NCI-H2029 treated with DMSO at 0.1 percent for 48 hours (cell line): ENCODE measurements at regions not wholly inside any gene's neighbourhood (a gene's known extent, or its start where the extent isn't known, plus 50 kb on each side); places are given as distances from the start of the nearest gene placed in this dataset.
"Not testable (repeated sequence)": the region's sequence is repeated elsewhere in the genome, so short reads cannot be mapped to it uniquely, and the experiment has no call there.

Source experiments
- DNase-seq: peaks from one replicate; lab custom pipeline; 2025; lab: John Stamatoyannopoulos, UW

DNA sequence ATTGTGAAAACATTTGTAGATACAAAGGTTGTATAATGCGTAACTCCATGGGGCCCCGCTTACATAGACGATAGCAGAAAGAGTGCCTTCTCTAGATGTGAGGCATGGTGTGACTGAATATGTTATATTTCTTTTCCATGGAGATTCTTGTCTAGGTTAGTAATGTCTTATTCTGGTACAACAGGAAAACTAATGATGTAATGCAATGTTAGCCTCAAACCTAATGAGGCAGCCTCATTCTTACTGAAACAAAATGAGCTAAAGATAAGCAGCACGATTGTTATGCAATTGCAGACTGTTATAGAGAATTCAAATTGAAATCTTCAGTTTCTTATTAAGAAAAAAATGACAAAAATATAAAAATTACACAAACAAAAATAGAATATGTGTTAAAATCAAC is 171.1 kb upstream of the ANKRD50 start:
- no peak for DNase-seq

DNA sequence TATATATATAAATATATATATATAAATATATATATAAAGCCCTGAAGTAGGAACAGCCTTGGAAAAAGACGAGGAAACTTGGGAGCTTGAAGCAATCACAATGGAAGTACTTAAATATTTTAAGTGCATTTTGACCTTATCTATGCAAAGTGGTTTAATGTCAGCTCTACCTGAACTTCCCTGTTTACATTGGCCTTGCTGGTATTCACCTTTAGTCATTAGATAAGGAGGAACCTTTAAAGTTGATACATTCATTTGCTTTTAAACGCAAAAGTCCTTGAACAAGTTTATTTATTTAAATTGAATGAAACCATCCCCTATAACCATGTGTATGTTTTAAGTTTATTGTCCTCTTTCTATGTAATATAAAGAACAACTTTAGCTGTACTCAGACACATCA is 166.7 kb upstream of the ANKRD50 start:
- no peak for DNase-seq

DNA sequence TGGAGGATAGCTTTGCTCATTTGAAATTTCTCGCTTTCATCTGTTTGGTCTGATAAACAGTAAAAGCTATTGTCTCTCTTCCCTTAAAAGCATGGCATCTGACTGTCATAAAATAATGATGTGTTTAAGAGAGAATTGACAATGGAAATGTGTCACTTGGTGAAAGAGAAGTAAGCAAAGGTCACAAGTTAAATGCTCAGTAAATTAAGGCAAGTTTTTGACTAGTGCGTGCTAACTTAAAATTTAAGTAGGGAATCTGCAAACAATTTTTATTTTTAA is 161.6 kb upstream of the ANKRD50 start:
- DNase-seq: no peak

DNA sequence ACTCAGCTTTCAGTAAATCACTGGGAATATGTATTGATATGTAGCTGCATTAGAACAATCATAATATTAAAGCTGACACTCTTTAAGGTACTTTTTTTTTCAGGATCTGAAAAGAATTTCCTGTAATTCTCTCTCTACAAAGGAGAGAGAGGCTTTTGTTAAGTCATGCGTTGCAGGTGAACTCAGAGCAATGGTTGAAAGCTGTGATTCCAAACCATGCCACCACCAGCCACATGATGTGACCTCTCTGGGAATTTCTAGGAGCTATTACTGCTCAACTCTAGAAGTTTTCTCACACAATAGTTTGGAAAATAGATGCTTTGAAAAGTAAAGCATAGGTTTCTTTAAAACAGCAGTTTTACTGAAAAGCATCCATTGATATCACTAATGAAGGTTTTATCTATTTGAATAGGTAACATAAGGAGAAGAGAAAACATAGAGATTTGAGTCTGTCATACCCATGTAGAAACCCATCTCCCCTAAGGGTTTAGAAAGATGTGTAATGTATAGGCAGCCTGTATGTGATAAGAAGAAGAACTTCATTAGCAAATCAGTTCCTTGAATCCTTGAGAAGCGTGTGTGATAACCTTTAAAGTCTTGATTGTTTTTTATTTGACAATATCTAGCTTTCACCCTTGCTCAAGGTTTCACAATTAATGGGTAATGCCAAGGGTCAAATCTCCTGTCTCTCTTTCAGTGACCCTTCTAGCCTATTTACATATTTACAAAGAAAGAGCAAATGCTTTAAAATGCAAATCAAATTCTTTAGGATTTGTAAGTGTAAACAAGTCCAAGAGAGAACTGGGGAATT is 161.0 kb upstream of the ANKRD50 start:
- DNase-seq: no peak

DNA sequence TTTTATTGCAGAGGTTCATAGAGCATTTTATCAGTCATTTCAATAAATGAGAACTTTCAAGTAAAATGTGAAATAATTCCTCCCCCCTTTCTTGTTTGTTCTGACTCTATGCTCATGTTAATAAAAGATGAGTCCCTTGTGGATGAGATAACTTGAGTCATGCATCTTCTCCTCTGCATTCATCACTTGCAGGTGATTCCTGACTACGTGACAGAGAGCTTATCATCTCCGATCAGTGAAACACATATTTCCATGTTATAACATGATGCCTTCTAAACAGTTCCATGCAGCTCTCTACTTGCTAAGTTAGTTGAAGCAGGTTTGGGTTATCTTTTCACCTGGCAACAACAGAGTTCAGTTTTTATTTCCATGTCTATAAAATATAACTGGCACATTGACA is 160.1 kb upstream of the ANKRD50 start:
- no peak for DNase-seq

DNA sequence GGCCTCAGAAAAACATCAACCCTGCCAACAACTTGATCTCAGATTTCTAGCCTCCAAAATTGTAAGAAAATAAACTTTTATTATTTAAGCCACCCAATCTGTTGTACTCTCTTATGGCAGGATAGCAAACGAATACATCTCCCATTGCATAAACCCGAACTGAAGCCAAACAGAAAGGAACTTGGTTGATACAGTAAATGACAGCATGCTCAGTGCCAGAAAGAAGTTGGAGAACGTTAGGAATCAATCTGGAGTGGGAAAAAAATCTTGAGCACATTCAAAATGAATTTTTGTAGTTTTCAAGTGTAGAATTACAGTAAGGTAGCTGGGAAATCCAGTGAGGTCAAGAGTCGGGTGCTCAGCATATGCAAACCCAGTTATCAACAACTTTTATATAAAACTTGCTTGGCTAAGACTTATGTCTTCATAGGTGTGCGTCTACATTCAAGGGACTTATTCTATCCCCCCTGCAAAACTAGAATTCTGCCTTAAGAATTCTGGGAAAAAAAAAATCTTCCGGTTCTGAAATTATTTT is 157.5 kb upstream of the ANKRD50 start:
- no peak for DNase-seq

DNA sequence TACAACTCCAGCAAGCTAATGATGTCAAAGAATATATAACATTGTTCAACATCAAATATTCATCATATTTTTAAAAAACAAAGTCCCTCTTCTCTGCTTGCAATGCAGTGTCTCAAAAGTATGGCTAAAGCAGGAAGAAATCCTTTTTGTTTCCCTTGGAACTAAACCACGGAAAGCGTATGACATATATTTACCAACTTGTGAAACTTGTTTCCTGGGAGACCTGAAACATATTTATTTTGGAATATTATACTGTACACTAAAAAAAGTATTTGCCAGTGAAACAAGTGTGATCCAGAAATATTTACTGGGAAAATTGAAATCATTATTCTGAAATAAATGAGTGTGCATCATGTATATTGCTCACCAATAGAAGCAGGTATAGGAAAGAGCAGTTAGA is 156.0 kb upstream of the ANKRD50 start:
- no peak for DNase-seq

DNA sequence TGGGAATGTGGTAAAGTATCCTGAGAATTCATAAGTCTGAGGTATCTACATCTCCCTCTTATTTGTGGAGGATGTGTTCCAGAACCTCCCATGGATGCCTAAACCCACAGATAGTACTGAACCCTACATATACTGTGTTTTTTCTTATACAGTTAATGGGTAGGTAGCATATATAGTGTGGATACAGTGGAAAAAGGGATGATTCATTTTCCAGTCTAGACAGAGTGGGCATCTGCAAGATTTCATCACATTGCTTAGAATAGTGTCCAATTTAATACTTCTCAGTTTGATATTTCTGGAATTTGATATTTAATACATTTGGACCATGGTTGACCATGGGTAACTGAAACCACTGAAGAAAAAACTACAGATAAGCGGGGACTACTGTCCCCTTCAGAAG is 155.0 kb upstream of the ANKRD50 start:
- no peak for DNase-seq

DNA sequence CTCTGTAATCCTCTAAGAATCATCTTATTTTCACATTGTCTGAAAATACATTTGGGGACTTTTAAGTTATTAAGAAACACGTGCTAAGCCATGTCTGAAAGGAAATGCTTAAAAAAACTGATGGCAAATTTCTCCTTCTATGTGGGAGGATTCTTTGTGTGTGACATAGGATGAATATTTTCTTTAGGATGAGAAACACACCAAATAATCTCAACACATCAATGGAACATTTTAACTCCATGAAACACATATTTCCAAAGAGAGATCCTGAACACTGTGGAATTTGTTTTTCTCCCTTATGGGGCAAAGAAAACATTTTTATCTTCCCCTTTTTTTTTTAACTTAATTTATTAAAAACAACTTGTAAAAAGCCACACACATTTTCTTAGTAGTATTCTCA is 153.8 kb upstream of the ANKRD50 start:
- no peak for DNase-seq

DNA sequence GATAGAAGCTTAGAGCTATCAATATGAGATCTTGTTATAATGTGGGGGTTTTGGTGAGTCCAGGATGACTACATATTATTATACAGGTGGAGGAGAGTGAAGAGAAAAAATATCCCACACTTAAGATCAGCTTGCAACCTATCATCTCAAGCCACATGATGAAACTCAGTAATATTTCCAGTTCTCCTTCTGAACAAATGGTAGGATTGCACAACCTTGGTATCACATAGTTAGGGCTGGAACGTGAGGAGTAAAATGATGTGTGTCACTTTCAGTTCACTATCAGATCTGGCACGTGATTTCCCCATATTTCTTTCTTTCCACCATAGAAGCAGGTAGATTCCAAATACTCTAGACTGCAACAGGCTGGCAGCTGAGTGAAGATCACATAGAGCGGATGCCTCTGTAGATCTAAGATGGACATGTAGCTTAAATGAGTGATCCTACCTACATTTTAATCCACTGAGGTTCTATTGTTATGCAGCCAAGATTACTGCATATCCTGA is 150.6 kb upstream of the ANKRD50 start:
- no peak for DNase-seq

DNA sequence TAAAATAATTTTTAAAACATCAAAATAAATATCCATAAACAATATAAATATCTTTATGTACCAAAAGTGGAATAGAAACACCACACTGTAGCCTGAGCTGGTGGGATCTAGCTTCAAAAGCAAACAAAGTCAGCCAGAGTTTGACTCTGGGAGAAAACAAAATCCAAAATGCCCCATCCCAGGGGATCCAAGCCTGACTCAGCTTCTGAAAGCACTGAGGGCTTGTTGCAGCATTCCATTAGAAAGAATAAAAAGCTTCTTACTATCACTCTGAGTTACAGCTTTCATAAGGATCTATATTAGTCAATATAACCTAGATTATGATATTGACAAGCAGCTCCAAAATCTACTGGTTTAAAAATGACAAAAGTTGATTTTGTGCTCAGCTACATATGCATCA is 149.7 kb upstream of the ANKRD50 start:
- no peak for DNase-seq

DNA sequence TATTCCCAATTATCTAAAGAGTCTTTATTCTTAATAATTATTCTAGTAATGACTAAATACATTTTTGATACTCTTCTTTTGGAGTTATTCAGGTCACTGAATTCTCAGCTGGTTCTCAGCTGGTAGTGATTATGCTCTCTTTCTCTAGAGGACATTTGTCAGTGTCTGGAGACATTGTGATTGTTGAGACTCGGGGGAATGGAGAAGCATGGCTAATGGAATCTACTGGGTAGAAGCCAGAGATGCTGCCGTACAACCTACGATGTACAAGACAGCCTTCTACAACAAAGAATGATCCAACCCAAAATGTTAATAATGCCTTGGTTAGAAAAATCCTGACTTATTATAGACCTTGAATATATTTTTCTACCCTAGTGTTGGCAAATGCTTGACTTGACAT is 149.2 kb upstream of the ANKRD50 start:
- DNase-seq: no peak

DNA sequence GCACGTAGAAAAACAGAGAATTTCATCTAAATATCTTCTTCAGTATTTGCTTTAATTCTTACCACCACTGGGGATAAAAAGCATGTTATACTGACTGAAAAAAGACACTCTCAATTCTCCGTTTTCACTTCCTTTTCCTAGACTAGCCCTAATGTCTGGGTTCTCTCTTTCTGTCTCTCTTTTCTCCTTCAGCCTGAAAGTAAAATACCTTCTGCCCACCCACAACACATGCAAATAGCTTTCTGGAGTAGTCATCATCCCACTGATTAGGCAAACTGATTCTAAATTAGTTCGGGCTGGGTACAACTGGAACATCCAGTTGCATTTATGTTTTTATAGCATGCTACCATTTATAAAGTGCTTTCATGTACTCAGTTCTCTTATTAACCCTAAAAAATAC is 142.4 kb upstream of the ANKRD50 start:
- no peak for DNase-seq

DNA sequence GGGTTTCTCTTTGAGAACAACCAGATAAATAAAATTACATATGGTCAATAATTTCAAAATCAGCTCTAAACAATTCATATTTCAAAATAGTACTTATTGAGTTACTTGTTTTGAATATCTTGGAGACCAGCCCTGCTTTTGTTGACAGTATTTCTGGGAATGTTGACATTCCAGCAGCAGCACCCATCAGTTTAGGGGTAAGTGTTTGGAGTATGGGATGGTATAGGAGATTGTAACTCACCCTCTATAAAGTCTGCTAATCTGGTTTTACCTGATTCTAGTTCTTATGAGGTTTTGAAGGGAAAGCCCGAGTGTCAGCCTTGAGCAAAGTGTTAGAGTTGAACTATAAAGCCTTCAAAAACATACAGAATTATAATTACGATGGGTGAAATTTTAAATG is 139.2 kb upstream of the ANKRD50 start:
- no peak for DNase-seq

DNA sequence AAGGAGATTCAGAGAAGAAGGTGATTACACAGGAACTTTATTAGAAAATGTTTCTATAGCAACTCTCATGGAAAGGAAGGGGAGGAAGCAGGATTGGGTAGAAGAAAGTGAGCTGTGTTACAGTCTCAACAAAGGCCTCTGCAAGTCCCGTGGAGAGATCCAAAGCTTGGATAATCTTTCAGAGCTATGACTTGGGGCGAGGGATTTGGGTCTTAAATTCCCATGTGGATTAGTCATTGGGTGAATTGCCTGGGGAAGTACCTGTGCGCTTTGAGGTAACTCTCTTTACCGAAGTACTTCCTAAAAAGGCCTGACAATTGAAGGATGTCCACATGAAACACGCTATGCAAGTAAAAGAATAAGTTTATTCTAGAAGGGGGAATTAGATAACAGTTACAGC is 133.8 kb upstream of the ANKRD50 start:
- DNase-seq: no peak

DNA sequence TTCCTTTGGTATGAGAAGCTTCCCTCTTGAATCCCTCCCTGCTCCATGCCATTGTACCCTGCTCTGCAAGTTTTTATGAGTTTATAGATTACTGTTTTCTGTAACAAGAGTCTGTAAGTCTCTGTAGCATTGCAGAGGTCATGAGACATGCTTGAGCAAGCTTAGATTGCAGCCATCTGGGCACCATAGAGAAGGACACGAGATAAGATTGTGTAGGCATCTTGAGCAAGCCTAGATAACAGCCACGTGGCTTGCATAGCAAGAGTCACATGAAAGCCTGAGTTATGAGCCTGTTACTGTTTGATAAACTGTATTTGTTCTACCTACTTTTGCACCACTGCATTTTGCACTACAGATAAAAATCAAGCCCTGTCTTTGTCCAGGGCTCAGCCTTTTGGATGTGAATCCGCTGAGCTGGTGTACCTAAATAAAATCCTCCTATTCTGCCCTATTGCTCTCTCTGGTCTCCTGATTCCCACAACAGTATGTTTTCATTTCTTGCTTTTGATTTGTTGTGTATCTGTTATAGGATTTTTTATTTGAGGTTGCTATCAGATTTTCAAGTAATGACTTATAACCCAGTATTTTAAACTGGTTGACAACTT is 127.4 kb upstream of the ANKRD50 start:
- DNase-seq: no peak

DNA sequence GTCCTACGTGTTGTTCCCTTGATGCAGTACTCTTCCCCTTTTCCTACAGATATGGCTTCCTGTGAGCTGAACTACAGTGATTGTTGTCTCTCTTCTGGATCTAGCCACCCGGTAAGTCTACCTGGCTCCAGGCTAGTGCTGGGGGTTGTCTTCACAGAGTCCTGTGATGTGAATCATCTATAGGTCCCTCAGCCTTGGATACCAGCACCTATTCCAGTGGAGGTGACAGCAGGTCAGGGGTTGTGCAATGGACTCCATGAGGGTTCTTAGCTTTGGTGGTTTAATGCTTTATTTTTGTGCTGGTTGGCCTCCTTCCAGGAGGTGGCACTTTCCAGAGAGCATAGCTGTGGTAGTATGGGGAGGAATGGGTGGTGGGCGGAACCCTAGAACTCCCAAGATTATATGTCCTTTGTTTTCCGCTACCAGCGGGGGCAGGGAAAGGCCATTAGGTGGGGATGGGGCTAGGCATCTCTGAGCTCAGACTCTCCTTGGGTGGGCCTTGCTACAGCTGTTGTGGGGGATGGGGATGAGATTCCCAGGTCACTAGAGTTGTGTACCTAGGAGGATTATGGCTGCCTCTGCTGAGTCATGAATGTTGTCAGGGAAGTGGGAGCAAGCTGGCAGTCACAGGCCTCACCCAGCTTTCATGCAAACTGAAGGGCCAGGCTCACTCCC is 121.4 kb upstream of the ANKRD50 start:
- no peak for DNase-seq

DNA sequence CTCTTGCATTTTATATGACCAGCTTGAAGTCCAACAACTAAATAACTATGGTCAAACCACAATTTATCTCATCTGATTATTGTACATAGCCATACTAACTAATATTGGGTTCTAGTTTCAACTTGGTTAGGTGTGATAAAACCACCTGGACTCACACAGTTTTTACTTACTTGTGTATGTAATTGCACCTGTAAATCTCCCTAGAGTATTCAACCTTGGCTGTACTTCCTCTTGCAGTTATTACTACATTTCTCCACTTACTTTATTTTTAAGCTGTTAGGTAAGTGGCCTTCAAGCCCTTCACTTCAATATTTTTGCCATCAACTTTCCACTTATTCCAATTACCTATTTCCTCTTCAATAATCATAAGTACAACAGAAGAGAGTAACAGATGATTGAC is 115.8 kb upstream of the ANKRD50 start:
- no peak for DNase-seq

DNA sequence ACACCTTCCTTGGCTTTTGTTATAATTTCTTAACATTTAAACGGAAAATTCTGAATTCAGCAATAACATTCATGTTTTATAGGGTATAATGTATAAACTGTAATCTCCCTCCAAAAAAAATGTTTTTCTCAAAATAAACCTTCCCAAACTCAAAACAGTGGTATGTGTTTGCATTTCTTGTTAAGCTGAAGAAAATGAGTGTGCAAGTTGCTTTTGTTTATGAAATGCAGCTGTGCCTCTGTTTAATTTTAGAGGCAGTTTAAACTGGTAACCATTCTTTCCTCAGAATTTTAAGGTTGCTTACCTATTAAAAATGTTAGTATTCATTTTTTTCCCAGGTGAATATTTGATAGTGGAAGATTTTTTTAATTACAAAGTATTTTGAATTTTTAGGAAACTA is 105.0 kb upstream of the ANKRD50 start:
- DNase-seq: no peak

DNA sequence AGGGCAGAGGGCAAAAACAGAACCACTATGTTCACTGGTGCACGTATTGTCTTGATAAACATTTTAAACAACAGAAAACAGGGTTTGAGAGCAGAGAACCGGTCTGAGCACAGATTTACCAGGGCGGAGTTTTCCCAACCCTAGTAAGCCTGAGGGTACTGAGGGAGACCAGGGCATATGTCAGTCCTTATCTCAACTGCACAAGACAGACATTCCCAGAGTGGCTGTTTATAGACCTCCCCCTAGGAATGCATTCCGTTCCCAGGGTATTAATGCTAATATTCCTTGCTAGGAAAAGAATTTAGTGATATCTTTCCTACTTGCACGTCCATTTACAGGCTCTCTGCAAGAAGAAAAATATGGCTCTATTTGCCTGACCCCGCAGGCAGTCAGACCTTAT is 99.7 kb upstream of the ANKRD50 start:
- not testable (repeated sequence) for DNase-seq

DNA sequence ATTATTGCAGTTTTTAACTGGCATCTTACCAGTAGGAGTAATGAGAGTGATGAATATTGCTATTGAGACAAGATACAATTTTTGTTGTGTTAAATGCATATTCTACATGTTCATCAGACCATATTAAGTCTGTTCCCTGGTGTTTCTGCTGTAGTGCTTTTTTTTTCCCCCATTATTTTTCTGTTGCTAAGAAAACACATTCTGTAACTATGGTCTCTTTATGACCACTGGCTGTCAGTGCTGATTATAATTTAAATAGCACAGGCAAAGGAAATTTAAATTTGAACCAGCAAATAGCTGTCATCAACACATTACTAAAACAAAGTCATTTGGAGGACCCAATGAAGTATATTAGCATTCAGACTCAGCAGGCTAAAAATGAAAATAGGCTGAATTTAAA is 98.3 kb upstream of the ANKRD50 start:
- no peak for DNase-seq

DNA sequence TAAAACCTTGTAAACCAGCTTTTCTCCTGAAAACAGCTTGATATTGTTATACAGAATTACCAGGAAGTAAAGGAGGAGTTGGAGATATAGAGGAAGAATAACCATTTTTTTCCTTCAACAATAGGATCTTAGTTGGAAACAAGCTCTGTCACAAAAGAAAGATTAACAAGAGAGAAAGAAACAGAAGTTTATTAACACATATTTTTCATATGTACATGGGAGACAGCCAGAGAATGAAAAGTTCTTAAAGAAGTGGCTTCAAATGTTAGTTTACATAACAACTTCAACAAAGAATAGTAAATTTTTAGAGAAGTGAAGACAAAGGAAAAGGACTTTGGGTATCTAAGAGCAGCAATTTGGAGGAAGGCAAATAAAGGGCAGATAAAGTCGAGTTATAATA is 94.9 kb upstream of the ANKRD50 start:
- no peak for DNase-seq

DNA sequence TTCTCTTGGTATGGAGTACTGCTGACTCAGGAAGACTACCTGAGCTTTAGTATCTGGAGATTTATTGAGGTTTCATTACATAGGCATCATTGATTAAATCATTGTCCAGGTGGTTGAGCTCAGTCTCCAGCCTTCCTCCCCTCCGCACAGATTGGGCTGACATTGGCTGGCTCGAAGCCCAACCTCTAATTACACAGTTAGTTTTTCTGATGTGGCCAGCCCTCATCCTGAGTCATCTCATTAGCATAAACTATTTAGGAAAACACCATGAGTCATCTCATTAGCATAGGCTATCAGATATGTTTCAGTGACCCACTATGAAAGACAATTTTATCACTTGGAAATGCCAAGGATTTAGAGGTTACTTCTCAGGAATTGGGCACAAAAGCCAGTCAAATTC is 93.9 kb upstream of the ANKRD50 start:
- DNase-seq: no peak
